ENCODE measurements at regions not wholly inside any gene's neighbourhood (a gene's known extent, or its start where the extent isn't known, plus 50 kb on each side); places are given as distances from the start of the nearest gene placed in this dataset.

GRCh38 chr10:128843972-128844371 is 623.1 kb upstream of the MGMT start:
- no peak for DNase-seq (ENCODE audit: low spot score)
- no peak for TF ChIP-seq CTCF (IDR thresholded peaks at IDR 0.05; ENCODE audit: extremely low read depth, missing control alignments)

DNA sequence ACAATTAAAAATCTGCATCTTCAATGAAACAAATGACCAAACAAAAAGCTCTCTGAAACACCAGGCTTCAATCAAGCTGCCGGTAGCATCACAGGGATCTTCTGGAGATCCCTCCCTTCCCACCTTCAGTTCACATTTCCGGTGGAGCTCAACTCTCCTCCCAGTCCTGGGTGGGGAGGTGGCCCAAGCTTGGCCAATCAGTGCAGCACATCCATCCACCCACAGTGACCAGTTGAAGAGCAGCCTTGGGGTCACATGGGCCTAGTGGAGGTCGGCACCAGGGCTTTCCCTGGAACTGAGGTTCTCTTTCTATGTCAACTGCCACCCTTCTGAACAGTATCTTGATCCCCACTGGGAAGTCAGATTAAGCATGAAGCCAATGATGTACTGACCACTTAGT is 620.1 kb upstream of the MGMT start:
- no peak for DNase-seq (ENCODE audit: low spot score)
- TF ChIP-seq CTCF (IDR thresholded peaks at IDR 0.05; ENCODE audit: extremely low read depth, missing control alignments) = no peak

- DNase-seq (ENCODE audit: low spot score) = no peak
Observed at GRCh38 chr10:128848810-128849209, 618.2 kb upstream of the MGMT start.

GRCh38 chr10:128850647-128851046 is 616.4 kb upstream of the MGMT start:
- TF ChIP-seq CTCF (IDR thresholded peaks at IDR 0.05; ENCODE audit: extremely low read depth, missing control alignments) = no peak
- no peak for DNase-seq (ENCODE audit: low spot score)

More at GRCh38 chr10:128848810-128849209, 618.2 kb upstream of the MGMT start:
- no peak for TF ChIP-seq CTCF (IDR thresholded peaks at IDR 0.05; ENCODE audit: extremely low read depth, missing control alignments)

DNA sequence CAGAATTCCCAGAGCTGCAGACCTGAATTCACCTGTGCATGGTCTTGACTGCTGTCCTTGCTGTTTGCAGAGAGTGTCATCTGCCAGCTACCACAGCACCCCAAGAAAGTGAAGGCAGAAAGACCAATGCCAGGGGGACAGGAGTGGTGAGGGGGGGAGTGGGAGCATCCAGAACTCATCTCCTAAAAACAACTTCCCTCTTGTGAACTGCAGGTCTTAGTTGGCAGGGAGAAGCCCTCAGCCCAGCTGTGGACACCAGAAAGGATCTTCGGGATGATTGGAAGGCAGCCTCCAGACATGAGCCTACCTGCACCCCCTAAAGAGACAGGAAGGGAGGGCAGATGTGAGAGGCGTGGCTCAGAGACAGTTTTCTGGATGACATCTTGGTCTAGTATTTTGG is 615.8 kb upstream of the MGMT start:
- DNase-seq (ENCODE audit: low spot score) = no peak
- TF ChIP-seq CTCF (IDR thresholded peaks at IDR 0.05; ENCODE audit: extremely low read depth, missing control alignments) = no peak

DNA sequence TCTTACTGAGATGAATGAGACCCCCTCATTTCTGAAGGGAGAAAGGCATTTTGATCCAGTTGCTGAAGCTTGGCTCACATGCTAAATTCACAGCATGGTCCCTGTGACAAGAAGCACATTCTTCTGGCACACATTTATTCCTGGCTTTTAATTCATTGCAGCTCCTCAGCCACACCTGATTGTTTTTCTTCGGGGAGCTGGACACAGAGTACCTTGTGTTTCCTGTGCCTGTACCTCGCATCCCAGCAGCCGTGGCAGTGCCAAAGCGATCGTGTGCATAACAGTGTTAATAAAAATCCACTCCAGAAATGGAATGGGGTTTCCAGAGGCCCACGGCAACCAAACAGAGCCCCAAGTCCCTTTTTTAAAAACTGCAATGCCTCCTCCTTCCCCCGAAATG is 615.3 kb upstream of the MGMT start:
- DNase-seq (ENCODE audit: low spot score) = no peak
- no peak for TF ChIP-seq CTCF (IDR thresholded peaks at IDR 0.05; ENCODE audit: extremely low read depth, missing control alignments)

GRCh38 chr10:128852449-128852848 is 614.6 kb upstream of the MGMT start:
- DNase-seq (ENCODE audit: low spot score) = no peak
- TF ChIP-seq CTCF (IDR thresholded peaks at IDR 0.05; ENCODE audit: extremely low read depth, missing control alignments) = no peak
